ENCODE measurements at regions not wholly inside any gene's neighbourhood (a gene's known extent, or its start where the extent isn't known, plus 50 kb on each side); places are given as distances from the start of the nearest gene placed in this dataset.

DNA sequence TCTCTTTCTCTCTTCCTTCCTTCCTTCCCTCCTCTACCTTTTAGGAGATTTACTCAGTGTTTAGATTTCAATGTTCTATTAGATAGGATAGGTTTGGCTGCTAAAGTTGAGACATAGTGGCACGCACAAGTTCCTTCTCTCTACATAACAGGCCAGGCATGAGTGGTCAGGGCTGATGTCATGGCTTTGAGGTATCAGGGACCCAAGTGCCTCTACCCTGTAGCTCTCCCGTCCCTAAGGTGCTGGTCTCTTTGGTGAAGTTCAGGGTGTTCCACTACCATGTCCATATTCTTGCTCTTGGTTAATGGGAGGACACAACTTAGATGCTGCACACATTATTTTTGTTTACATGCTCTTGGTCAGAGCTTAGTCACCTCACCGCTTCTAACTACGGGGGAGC lies 245.3 kb downstream of the QKI start:
- TF ChIP-seq, protein P1, sequence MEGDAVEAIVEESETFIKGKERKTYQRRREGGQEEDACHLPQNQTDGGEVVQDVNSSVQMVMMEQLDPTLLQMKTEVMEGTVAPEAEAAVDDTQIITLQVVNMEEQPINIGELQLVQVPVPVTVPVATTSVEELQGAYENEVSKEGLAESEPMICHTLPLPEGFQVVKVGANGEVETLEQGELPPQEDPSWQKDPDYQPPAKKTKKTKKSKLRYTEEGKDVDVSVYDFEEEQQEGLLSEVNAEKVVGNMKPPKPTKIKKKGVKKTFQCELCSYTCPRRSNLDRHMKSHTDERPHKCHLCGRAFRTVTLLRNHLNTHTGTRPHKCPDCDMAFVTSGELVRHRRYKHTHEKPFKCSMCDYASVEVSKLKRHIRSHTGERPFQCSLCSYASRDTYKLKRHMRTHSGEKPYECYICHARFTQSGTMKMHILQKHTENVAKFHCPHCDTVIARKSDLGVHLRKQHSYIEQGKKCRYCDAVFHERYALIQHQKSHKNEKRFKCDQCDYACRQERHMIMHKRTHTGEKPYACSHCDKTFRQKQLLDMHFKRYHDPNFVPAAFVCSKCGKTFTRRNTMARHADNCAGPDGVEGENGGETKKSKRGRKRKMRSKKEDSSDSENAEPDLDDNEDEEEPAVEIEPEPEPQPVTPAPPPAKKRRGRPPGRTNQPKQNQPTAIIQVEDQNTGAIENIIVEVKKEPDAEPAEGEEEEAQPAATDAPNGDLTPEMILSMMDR (IDR thresholded peaks at IDR 0.05; ENCODE audit: poor library complexity), result no peak
- no peak for TF ChIP-seq EZH2 (IDR thresholded peaks at IDR 0.05; ENCODE audit: borderline replicate concordance)
